SHP77 treated with DMSO at 0.1 percent for 48 hours (cell line): ENCODE measurements at regions not wholly inside any gene's neighbourhood (a gene's known extent, or its start where the extent isn't known, plus 50 kb on each side); places are given as distances from the start of the nearest gene placed in this dataset.
"Not testable (repeated sequence)": the region's sequence is repeated elsewhere in the genome, so short reads cannot be mapped to it uniquely, and the experiment has no call there.

Experiments used
- DNase-seq: peaks from one replicate; lab custom pipeline; 2025; lab: John Stamatoyannopoulos, UW

DNA sequence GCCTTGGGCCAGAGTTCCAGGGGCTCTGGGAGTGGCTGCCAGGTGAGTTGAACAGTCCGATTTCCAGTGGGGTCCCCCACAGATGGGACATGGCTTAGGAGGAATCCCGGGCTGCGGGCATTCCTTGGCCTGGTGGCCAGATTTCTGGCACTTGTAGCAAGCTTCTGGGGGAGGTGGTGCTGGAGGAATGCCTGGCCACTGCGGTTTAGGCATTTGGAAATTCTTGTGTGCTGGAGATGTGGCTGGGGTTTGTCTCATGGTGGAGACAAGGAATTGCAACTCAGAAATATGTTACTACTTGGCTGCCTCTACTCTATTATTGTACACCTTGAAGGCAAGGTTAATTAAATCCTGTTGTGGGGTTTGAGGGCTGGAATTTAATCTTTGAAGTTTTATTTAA is 779.8 kb downstream of the UQCRFS1 start:
- DNase-seq = not testable (repeated sequence)

DNA sequence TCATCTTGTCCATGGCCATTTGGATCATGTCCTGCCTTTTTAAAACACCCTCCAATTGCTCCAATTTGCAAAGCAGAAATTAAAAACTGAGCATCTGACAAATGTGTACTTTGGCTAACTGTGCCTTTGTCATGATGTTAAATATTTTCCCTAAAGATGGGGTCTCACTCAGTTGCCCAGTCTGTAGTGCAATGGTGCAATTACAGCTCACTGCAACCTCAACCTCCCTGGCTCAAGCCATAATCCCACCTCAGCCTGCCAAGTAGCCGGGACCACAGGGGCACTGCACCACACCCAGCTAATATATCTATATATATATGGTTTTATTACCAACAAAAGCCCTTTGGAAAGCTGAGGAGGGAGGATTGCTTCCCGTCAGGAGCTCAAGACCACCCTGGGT is 782.7 kb downstream of the UQCRFS1 start:
- DNase-seq = no peak

DNA sequence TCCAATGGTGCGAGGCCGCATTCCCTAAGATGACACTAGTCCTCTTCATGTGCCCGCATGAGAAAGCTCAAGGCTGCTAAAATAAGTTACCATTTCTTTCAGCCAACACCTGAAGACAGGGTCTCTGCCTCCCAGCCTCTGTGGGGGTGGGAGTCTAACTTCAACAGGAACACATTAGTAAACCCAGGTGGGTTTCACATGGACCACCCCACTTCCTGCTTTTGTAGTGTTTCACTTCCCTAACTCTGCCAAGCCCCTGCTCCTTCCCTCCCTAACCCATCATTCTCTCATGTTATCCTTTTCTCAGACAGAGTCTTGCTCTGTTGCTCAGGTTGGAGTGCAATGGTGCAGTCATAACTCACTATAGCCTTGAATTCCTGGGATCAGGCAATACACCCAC is 783.6 kb downstream of the UQCRFS1 start:
- DNase-seq = no peak

DNA sequence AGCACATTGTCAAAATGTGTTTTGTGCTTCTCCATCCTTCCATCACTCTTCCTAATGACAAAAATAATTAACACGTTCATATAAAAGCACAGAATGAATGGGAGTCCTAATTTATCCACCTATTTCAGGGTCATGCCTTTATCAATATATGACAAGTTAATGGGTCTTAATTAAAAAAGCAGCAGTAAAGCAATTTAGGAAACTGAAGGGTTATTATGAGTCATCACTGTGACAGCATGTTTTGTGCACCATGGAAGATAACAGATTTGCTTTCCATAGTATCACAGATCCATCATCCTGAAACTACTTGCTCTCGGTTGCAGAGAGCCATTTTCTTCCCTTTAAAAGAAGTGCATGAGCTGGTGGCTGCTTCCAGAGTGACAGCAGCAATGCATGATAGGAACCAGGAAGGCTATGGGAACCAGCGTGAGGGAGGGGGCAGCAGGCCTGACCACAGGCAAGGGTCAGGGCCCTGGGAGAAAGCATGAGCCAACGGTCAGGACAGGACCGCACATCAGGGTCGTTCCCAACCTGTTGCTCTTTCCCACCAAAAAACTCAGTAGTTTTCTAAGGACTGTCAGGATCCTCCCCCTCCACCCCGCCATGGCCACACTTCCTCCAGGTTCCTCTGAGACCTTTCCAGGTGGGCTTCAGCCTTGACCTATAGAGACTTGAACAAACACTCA is 784.1 kb downstream of the UQCRFS1 start:
- no peak for DNase-seq

DNA sequence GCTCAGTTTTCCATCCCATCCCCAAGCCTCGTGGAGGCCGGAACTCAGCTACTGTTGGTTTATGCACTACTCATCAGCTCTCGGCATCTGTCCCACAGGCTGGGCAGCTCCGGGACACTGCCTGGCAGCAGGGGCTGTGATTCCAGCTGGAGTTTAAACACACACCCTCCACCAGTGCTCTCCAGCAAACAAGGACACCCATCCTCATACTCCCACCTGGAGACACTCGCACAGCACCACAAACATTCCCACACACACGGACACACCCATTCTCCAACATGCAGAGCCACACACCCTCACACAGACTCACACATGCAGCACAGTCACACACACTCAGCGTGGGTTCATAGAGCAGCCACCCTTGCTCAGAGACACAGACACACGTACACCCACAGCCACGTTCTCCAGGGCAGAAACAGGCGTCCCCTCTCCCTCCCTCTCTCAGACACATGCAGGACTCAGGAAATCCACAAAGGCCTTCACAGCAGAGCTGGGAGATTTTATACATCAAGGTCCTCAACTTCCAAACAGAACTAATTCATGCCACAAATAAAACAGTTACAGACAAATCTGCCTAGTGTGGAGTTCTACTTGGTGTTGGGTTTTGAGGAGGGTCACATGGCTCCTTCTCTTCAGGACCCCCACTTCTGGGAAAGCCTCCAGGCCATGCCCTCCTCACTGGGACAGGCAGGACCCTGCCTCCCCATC is 785.4 kb downstream of the UQCRFS1 start:
- DNase-seq = no peak

DNA sequence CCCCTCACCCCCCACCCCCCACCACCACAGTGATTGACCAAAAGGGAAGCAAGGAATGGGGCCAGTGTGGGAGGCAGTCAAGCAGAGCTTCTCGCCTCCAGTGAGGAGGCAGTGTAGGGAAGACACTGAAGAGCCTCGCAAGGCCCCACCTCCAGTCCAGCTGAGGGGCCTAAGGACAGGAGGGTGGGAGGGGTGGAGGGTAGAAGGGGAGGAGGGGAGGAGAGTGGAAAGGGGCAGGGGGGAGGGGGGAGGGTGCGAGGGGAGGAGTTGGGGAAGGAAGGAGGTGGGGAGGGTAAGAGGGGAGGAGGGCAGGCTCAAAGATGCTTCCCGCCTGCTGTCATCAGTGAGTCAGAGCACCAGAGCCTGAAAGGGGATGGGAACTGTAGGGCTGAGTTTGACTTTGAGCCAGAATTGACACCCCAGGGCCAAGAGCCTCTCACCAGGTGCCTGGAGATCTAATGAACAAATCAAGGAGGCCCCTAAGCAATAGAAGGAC is 786.2 kb downstream of the UQCRFS1 start:
- no peak for DNase-seq

DNA sequence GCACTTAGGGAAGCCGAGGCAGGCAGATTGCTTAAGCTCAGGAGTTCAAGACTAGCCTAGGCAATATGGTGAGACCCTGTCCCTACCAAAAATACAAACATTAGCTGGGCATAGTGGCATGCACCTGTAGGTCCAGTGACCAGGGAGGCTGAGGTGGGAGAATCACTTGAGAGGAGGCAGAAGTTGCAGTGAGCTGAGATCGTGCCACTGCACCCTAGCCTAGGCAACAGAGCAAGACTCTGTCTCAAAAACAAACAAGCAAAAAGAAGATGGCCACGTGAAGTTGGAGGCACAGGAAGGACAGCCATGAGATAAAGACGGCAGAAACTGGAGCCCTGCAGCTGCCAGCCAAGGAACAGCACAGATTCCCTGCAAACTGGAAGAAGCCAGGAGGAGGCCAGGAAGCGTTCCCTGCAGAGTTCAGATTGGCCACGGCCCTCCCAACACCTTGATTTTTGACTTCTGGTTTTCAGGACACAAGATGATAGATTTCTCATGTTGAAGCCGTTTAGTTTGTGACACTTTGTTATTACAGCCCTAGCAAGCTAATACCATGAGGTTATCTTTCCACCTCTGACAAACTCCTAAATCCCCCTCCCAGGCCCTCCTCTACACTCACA is 786.7 kb downstream of the UQCRFS1 start:
- DNase-seq = no peak

DNA sequence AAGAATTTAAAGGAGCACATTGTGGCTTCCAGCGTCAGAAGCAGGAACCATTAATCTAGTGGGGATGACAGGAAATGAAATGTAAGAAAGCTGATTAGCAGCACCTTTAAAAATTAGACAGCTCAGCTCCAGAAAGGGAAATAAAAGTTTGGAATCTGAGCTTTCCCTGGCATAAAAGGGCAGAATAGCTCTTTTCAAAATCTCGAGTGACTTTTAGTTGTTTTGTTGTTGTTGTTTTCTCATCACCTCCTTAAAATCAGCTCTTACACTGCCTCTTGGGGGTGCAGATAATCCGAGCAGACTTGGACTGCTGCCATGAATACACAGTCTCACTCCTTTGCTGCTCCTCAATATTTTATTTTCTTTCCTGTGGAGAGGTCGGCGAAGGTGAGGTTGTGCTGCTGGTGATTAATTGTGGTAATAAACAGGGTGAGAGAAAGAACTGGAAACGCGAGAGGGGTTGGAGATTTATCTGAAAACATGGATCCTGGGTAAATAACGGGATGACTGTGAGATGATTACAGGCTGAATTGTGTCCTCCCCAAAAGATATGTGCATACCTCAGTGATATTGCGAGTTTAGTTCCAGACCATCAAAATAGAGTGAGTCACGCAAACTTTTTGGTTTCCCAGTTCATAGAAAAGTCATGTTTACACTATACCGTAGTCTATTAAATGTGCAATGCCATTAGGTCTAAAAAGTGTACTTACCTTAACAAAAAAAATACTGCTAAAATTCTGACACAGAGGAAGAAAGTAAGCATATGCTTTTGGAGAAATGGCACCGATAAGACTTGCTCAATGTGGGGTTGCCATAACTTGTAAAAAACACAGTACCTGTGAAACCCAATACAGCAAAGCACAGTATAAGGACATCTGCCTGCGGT is 787.7 kb downstream of the UQCRFS1 start:
- DNase-seq = no peak

DNA sequence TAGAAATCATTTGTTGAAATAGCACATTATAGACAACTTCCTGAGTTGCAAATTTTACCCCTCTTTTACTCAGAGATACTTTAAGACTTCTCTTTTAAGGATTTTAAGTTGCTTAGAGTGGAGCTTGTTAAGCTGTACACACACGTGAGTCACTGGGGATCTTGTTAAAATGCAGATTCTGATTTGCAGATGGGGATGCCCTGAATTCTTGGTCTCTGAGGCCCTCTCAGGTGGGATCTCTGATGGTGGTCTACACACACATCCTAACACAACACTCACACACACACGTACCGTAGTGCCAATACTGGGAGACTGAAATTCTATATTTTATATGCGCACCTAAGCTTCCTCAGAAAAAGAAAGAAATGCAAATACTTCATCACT is 788.3 kb downstream of the UQCRFS1 start:
- DNase-seq = no peak

DNA sequence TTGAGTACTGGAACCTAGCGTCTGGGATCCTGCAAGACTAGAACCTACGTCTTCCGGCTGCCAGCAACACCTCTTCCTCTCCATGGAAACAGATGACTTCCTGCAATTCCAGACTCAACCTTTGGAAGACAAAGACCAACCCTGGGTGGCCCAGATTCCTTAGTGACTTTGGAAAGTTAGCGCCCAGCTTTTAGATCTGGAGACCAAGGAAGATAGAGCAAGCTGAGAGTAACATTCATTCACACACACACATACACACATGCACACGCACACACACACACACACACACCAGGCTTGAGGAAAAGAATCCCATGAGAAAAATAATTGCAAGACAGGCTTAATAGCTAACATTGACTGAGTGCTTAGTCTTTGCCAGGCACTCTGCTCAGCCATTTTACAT is 788.9 kb downstream of the UQCRFS1 start:
- DNase-seq = no peak

DNA sequence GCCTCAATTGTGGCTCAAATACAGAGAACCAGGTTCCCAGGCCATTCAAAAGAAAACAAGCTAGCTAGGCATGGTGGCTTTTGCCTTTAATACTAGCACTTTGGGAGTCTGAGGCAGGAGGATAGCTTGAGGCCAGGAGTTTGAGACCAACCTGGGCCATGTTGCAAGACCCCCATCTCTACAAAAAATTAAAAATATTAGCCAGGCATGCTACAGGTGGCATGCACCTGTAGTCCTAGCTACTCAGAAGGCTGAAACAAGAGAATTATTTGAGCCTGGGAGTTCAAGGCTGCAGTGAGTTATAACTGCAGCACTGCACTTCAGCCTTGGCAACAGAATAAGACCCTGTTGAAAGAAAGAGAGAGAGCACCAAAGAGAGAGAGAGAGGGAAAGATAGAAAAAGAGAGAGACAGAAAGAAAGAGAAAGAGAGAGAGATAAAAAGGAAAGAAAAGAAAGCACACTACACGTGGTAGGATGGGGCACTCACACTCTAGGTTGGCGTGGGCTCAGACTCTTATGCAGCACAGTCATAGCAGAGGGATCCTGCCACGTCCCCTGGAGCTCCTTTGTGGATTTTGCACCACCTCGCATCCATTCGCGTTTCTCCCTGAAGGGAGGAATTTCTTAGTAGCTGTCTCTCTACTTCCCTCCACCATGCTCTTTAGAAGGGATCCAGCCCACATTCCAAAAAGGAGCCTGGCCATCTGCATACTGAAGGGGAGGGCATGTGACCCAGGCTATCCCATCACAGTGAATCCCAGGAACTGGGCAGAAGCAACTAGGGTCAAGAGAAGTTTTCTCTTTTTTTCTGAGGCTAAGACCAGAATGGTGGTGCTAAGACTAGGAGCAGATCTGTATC is 789.9 kb downstream of the UQCRFS1 start:
- no peak for DNase-seq

DNA sequence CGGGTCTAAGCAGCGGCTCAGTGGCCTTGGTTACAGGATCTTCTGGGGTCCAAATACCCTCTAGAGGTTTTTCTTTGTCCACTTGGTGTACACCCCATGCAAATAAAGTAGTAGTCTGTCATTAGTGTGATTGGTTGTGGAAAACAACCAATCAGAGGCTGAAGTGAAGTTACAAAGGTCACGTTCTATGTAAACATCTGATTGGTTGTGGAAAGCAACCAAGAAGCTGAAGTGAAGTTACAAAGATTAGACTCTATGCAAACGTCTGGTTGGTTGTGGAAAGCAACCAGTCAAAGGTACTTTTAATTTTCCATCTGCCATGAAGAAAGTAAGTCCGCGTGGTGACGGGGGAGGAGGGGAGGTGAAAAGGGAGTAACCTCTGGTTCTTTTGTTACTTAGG is 790.9 kb downstream of the UQCRFS1 start:
- no peak for DNase-seq

DNA sequence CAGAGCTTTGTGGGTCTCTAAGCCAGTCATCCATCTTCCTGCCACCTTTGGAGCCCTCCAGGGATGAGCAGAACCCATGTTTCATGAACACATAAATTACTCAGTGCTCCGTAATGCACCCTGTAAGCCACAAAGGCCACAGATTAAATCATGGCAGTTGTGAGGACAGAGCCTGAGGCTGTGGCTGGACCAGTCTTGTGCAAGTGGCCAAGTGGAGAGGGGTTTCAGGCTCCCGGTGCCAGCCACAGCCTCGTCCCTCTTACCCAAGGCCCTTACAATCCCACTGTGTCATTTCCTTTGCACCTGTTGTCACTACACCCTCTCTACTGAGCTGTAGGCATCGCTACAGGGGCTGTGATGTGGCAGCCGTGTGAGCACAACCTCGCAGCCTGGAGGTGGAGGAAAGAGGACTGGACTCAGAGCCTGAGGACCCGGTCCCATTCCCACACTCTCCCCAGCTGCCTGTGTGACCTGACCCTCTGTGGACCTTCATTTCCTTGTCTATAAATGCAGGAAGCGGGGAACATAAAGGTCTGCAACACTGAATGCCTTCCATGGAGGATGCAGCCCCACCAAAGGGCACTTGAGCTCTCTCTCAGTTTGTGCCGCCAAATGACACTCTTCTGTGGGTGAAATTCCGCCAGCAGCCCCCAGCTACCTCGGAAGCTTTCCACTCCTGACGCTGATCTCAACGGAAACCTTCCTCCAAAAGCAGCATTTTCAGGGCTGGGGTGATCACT is 792.0 kb downstream of the UQCRFS1 start:
- DNase-seq = no peak

DNA sequence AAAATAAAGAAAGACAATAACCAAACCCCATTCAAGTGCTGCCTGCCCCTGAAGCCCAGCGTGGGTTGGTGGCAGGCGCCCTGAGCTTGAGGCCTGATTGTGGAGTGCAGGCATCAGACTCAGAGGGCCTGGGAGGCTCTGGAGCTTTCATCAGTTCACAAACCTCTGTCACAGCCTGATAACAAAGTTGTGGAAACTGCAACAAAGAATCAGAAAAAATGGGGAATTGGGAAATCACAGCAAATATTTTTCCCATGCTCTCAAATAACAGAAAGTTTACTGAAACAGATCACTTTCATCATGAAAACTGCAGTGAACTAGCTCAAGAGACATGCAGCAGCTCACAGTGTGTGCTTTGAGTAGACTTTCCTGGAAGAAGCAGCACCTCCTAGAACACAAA is 793.6 kb downstream of the UQCRFS1 start:
- no peak for DNase-seq

DNA sequence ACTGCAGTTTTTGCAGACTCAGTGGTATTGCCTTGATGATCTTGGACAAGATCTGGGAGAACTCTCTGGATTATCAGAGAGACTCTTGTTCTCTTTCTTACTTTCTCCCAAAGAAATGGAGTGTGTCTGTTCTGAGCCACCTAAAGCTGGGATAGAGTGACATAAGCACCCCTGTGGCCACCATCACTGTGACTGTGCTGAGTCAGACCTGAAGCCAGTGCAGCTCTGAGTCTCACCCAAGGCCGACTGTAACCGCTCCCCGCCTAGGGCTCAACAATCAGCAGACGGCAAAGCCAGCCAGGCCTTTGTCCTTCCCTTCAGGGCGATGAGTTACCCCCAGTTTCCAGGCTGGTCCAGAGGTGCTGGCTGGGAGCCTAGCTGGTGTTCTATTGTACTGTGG is 795.6 kb downstream of the UQCRFS1 start:
- DNase-seq = no peak

DNA sequence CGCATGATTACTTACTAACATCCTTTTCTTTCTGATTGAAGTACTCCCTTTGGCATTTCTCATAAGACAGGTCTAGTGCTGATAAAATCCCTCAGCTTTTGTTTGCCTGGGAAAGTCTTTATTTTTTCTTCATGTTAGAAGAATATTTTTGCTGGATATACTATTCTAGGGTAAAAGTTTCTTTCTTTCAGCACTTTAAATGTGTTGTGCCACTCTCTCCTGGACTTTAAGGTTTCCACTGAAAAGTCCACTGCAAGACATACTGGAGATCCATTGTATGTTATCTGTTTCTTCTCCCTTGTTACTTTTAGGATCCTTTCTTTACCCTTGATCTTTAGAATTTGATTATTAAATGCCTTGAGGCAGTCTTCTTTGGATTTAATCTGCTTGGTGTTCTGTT is 796.7 kb downstream of the UQCRFS1 start:
- DNase-seq = no peak

DNA sequence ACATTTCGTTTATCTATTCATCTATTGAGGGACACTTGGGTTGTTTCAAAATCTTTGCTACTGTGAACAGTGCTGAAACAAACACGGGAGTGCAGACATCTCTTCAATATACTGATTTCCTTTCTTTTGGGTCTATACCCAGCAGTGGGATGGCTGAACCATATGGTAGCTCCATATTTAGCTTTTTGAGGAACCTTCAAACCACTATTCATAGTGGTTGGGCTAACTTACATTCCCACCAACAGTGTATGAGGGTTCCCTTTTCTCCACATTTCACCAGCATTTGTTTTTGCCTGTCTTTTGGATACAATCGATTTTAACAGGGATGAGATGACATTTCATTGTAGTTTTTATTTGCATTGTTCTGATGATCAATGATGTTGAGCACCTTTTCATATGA is 798.2 kb downstream of the UQCRFS1 start:
- no peak for DNase-seq

DNA sequence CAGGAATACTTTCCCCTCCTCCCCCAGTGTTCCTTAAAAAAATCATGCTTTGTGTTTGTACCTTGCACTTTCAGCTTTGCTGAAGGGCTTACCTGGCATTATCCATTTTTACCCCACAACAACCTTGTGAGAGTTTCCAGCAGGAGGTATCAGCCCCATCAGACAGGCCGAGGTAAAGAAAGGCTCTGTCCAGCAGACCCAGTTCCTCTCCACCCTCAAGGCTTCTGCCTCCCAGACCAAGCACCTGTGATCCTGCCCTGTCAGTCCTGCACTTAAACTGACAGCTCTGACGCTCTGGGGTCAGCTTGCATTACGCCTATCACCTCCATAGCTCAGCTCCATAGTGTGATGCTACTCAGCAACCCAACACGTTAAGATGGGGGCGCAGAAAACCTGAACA is 803.1 kb downstream of the UQCRFS1 start:
- no peak for DNase-seq

DNA sequence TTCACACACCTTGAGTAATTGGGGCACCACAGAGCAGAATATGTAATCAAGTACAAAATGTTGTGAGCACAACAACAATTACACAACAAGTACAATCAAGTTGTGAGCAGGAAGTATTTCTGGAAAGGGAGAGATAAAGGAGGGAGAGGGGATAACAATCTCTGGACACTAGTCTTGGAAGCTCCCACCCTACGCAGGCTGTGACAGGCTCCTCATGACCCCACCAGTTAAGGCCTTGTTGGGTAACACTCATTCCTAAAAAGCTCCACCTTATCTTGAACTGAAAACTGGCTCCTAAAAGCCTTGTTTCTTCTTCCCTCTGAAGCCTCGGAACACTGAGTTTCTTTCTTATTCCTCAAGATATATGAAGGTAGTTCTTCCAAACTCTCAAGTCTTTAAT is 806.0 kb downstream of the UQCRFS1 start:
- no peak for DNase-seq

DNA sequence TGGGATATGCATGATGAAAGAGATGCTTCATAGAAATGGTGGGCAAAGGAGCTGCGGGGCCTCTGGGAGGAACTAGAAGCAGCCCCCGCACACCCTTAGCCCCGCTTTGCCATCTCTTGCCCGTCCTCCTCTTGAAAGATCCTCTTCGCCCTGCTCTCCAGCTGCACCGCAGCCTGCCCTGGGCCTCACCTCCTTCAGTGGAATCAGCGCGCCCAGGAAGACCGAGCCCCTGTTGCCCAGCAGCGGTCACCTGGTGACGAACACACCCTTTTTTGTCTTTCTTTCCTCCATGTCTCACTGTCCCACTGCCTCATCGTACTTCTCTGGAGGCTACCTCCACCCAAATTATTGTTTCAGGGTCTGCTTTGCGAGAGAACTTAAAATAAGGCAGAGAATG is 807.6 kb downstream of the UQCRFS1 start:
- DNase-seq = no peak

DNA sequence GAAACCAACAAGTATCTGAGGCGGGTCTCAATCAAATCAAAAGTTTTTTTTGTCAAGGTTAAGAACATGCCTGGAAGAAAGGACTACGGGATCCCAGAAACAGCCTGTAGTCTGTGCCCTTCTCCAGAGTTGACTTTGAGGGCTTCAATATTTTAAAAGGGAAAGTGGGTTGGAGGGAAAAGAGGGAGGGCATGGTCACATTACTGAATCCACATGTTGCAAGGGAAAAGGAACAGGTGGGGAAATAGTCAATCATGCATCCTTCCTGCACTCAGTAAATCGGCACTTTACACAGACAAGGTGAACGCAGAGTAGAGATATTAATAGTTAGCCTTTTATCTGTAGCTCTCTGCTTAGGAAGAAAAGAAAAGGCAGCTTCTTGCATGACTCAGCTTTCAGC is 808.5 kb downstream of the UQCRFS1 start:
- no peak for DNase-seq
